WTC11 (cell line): ENCODE measurements at regions not wholly inside any gene's neighbourhood (a gene's known extent, or its start where the extent isn't known, plus 50 kb on each side); places are given as distances from the start of the nearest gene placed in this dataset.

Experiments
- ATAC-seq: fragments of 200-7000 bp; cut with Tn5 transposase; 2 replicates; pipeline ENCODE4 v1.10.0; 2021; ENCODE audit warnings: mild to moderate bottlenecking, moderate library complexity
- CTCF ChIA-PET: fragments of 300-600 bp; sonication (Branson Sonifier 250); formaldehyde crosslinking; loops from one replicate; lab custom pipeline; 2021; ENCODE audit warnings: antibody characterized with exemption; lab: Charles Lee
- POLR2A ChIA-PET: fragments of 350-600 bp; sonication (Branson Sonifier 250); formaldehyde crosslinking; loops from one replicate; lab custom pipeline; 2021; ENCODE audit warnings: antibody characterized with exemption; lab: Charles Lee
- DNase-seq: peaks from one replicate; pipeline ENCODE4 v3.0.0; 2021; ENCODE audit warnings: low spot score
- H3K27ac Mint-ChIP-seq: 2 replicates; pipeline ENCODE4 v1.8.0; 2021; ENCODE audit warnings: mixed read lengths
- H3K27me3 Mint-ChIP-seq: 2 replicates; pipeline ENCODE4 v1.8.0; 2021; ENCODE audit warnings: low read depth, mild to moderate bottlenecking, moderate library complexity, mixed read lengths
- H3K36me3 Mint-ChIP-seq: 2 replicates; pipeline ENCODE4 v1.8.0; 2021; ENCODE audit warnings: mixed read lengths
- H3K4me1 Mint-ChIP-seq: 2 replicates; pipeline ENCODE4 v1.8.0; 2022; ENCODE audit warnings: mixed read lengths
- H3K4me3 Mint-ChIP-seq: 2 replicates; pipeline ENCODE4 v1.8.0; 2021; ENCODE audit warnings: mild to moderate bottlenecking, moderate library complexity, mixed read lengths
- H3K9me3 Mint-ChIP-seq: 2 replicates; pipeline ENCODE4 v1.8.0; 2021; ENCODE audit warnings: mixed read lengths
- JAZF1 ChIP-seq: fragments of 250-450 bp; sonication (Bioruptor Pico); IDR thresholded peaks from 2 replicates; pipeline ENCODE4 v1.9.0; 2021; ENCODE audit warnings: moderate library complexity, mild to moderate bottlenecking, inconsistent platforms
- KAT7 ChIP-seq: sonication (generic); formaldehyde crosslinking; IDR thresholded peaks from 2 replicates; pipeline ENCODE4 v1.8.1; 2023; ENCODE audit warnings: missing genetic modification reagents, mild to moderate bottlenecking, borderline replicate concordance
- NFATC4 ChIP-seq: fragments of 250-450 bp; sonication (Bioruptor Pico); IDR thresholded peaks from 2 replicates; pipeline ENCODE4 v1.9.0; 2021; ENCODE audit warnings: mild to moderate bottlenecking
- NR3C1 ChIP-seq: sonication (generic); formaldehyde crosslinking; conservative IDR thresholded peaks from 2 replicates; pipeline ENCODE4 v1.8.1; 2023; ENCODE audit warnings: low read depth, mild to moderate bottlenecking, missing genetic modification reagents
- PRRX2 ChIP-seq: fragments of 250-450 bp; sonication (Bioruptor Pico); IDR thresholded peaks from 2 replicates; pipeline ENCODE4 v1.8.0; 2021; ENCODE audit warnings: mild to moderate bottlenecking
- TEAD4 ChIP-seq: sonication (generic); formaldehyde crosslinking; IDR thresholded peaks from 2 replicates; pipeline ENCODE4 v1.8.0; 2022; ENCODE audit warnings: mild to moderate bottlenecking, missing genetic modification reagents
- USF2 ChIP-seq: sonication (generic); formaldehyde crosslinking; IDR thresholded peaks from 2 replicates; pipeline ENCODE4 v1.8.1; 2023; ENCODE audit warnings: mild to moderate bottlenecking, missing genetic modification reagents, moderate library complexity
- ZBTB21 ChIP-seq: sonication (generic); formaldehyde crosslinking; IDR thresholded peaks from 2 replicates; pipeline ENCODE4 v1.8.1; 2023; ENCODE audit warnings: mild to moderate bottlenecking, missing genetic modification reagents, borderline replicate concordance
- ZNF232 ChIP-seq: sonication (generic); formaldehyde crosslinking; IDR thresholded peaks from 2 replicates; pipeline ENCODE4 v1.8.0; 2022; ENCODE audit warnings: mild to moderate bottlenecking, missing genetic modification reagents
- ZNF317 ChIP-seq: sonication (generic); formaldehyde crosslinking; IDR thresholded peaks from 2 replicates; pipeline ENCODE4 v1.8.1; 2023; ENCODE audit warnings: low read depth, mild to moderate bottlenecking, moderate library complexity, missing genetic modification reagents, borderline replicate concordance
- ZNF671 ChIP-seq: fragments of 250-450 bp; sonication (Bioruptor Pico); IDR thresholded peaks from 2 replicates; pipeline ENCODE4 v1.8.0; 2021; ENCODE audit warnings: mild to moderate bottlenecking
- TF ChIP-seq, protein P1 (sequence below): sonication (generic); formaldehyde crosslinking; IDR thresholded peaks from 2 replicates; pipeline ENCODE4 v1.8.1; 2023; ENCODE audit warnings: mild to moderate bottlenecking, missing genetic modification reagents
- TF ChIP-seq, protein P2 (sequence below): sonication (generic); formaldehyde crosslinking; IDR thresholded peaks from 2 replicates; pipeline ENCODE4 v1.8.0; 2022; ENCODE audit warnings: missing genetic modification reagents
- TF ChIP-seq, protein P3 (sequence below): sonication (generic); formaldehyde crosslinking; IDR thresholded peaks from 2 replicates; pipeline ENCODE4 v1.8.0; 2022; ENCODE audit warnings: mild to moderate bottlenecking, missing genetic modification reagents
- TF ChIP-seq, protein P4 (sequence below): sonication (generic); formaldehyde crosslinking; IDR thresholded peaks from 2 replicates; pipeline ENCODE4 v1.8.0; 2022; ENCODE audit warnings: mild to moderate bottlenecking, missing genetic modification reagents

GRCh38 chr10:131404886-131405285, 93.4 kb upstream of the TCERG1L start (continued):
- TF ChIP-seq, protein P1, sequence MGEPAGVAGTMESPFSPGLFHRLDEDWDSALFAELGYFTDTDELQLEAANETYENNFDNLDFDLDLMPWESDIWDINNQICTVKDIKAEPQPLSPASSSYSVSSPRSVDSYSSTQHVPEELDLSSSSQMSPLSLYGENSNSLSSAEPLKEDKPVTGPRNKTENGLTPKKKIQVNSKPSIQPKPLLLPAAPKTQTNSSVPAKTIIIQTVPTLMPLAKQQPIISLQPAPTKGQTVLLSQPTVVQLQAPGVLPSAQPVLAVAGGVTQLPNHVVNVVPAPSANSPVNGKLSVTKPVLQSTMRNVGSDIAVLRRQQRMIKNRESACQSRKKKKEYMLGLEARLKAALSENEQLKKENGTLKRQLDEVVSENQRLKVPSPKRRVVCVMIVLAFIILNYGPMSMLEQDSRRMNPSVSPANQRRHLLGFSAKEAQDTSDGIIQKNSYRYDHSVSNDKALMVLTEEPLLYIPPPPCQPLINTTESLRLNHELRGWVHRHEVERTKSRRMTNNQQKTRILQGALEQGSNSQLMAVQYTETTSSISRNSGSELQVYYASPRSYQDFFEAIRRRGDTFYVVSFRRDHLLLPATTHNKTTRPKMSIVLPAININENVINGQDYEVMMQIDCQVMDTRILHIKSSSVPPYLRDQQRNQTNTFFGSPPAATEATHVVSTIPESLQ (CRISPR knock-in tag), result no peak
- TF ChIP-seq PRRX2, result no peak
- TF ChIP-seq JAZF1, result no peak
- TF ChIP-seq KAT7 (CRISPR knock-in tag), result no peak

GRCh38 chr10:131406676-131407392, 95.3 kb upstream of the TCERG1L start:
- Mint-ChIP-seq H3K27me3 (peaks cover 19% of the 10 kb centered on the region), H3K27ac (no peak overlapping the region), H3K4me3 (no peak overlapping the region), H3K4me1 (no peaks in the 10 kb centered on the region), H3K36me3 (peaks cover 68% of the 10 kb centered on the region), H3K9me3 (peaks cover 65% of the 10 kb centered on the region)
- CTCF ChIA-PET, result no interaction called here
- no peak for DNase-seq
- no peak for ATAC-seq
- no peak for TF ChIP-seq TEAD4 (CRISPR knock-in tag)
- no peak for TF ChIP-seq ZNF232 (CRISPR knock-in tag)
- no peak for TF ChIP-seq NFATC4 (CRISPR knock-in tag)
- TF ChIP-seq, protein P2, sequence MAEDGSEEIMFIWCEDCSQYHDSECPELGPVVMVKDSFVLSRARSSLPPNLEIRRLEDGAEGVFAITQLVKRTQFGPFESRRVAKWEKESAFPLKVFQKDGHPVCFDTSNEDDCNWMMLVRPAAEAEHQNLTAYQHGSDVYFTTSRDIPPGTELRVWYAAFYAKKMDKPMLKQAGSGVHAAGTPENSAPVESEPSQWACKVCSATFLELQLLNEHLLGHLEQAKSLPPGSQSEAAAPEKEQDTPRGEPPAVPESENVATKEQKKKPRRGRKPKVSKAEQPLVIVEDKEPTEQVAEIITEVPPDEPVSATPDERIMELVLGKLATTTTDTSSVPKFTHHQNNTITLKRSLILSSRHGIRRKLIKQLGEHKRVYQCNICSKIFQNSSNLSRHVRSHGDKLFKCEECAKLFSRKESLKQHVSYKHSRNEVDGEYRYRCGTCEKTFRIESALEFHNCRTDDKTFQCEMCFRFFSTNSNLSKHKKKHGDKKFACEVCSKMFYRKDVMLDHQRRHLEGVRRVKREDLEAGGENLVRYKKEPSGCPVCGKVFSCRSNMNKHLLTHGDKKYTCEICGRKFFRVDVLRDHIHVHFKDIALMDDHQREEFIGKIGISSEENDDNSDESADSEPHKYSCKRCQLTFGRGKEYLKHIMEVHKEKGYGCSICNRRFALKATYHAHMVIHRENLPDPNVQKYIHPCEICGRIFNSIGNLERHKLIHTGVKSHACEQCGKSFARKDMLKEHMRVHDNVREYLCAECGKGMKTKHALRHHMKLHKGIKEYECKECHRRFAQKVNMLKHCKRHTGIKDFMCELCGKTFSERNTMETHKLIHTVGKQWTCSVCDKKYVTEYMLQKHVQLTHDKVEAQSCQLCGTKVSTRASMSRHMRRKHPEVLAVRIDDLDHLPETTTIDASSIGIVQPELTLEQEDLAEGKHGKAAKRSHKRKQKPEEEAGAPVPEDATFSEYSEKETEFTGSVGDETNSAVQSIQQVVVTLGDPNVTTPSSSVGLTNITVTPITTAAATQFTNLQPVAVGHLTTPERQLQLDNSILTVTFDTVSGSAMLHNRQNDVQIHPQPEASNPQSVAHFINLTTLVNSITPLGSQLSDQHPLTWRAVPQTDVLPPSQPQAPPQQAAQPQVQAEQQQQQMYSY (CRISPR knock-in tag), result no peak
- no peak for TF ChIP-seq ZNF317 (CRISPR knock-in tag)
- no peak for TF ChIP-seq ZBTB21 (CRISPR knock-in tag)
- TF ChIP-seq, protein P3, sequence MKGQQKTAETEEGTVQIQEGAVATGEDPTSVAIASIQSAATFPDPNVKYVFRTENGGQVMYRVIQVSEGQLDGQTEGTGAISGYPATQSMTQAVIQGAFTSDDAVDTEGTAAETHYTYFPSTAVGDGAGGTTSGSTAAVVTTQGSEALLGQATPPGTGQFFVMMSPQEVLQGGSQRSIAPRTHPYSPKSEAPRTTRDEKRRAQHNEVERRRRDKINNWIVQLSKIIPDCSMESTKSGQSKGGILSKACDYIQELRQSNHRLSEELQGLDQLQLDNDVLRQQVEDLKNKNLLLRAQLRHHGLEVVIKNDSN (CRISPR knock-in tag), result no peak
- TF ChIP-seq, protein P4, sequence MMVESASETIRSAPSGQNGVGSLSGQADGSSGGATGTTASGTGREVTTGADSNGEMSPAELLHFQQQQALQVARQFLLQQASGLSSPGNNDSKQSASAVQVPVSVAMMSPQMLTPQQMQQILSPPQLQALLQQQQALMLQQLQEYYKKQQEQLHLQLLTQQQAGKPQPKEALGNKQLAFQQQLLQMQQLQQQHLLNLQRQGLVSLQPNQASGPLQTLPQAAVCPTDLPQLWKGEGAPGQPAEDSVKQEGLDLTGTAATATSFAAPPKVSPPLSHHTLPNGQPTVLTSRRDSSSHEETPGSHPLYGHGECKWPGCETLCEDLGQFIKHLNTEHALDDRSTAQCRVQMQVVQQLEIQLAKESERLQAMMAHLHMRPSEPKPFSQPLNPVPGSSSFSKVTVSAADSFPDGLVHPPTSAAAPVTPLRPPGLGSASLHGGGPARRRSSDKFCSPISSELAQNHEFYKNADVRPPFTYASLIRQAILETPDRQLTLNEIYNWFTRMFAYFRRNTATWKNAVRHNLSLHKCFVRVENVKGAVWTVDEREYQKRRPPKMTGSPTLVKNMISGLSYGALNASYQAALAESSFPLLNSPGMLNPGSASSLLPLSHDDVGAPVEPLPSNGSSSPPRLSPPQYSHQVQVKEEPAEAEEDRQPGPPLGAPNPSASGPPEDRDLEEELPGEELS, result no peak
- TF ChIP-seq ZNF671 (CRISPR knock-in tag), result no peak
- no peak for TF ChIP-seq NR3C1
- no peak for TF ChIP-seq USF2 (CRISPR knock-in tag)
- POLR2A ChIA-PET, result no interaction called here
